Left colon (tissue), 2 donors: ENCODE measurements at regions not wholly inside any gene's neighbourhood (a gene's known extent, or its start where the extent isn't known, plus 50 kb on each side); places are given as distances from the start of the nearest gene placed in this dataset.
A peak's percentile ranks its signal among the peaks of the same experiment; 100 is the strongest.
"Not testable (repeated sequence)": the region's sequence is repeated elsewhere in the genome, so short reads cannot be mapped to it uniquely, and the experiment has no call there.

Experiments used
- ATAC-seq: fragments of 200-7000 bp; cut with Tn5 transposase; one replicate; pipeline ENCODE4 v1.9.1; 2020; ENCODE audit warnings: mild to moderate bottlenecking, moderate library complexity
- DNase-seq, 2 donors: peaks; one replicate each; pipeline ENCODE4 v3.0.0-alpha.2; 2020
- intact Hi-C, 2 donors: fragments of 100-400 bp; cut with DNase I in 1 of 2; cut with micrococcal nuclease in 1 of 2; formaldehyde crosslinking; loops; one replicate each; pipeline versions ENCODE4 v1.11.2 to v1.14.0; 2022; cut with DNase I, micrococcal nuclease
- donor health status: DM: no; HTN: no; CAD: no.
- donor health status: DM: yes; HTN: yes; CAD: no.

- ATAC-seq = no peak
- DNase-seq = no peak
- intact Hi-C loops = no loop called here
These were observed 372.1 kb downstream of the DTWD2 start for GRCh38 chr5:118616281-118616680.

DNA sequence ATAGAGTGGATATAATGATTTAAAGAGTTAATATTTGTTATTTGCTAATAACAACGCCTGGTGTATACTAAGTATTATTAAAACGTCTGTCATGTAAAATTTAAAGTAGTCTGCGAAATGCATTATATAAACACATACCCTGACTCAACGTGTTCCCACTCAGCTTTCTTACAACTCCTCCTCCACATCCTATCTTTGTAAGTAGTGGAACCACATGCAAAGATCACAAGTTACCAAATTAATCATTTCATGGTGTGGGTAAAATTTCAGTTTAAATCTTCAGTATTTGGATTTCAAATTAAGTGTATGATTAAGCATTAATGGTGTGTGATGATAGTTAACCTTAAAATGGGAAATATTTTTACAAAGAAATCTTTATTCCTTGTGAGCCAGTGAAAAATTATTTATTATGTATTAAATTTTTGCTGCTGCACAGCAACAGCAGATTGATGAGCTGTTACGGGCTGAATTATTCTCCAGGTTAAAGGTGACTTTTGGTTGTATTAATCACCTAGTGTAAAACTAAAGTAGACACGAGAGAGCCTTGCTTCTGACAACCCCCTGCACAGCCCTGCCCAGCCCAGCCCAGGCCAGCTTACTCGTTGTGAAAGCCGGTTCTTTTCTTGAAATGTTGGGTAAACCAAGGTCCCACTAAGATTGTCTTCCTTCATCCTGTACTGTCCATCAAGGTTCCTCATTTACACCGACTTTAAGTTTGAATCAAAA is 373.5 kb downstream of the DTWD2 start:
- ATAC-seq (no peak), DNase-seq (no peak)
- intact Hi-C loops = no loop called here

GRCh38 chr5:118611332-118611945 is 376.9 kb downstream of the DTWD2 start:
- intact Hi-C loops = no loop called here
- DNase-seq (peak in 1 of 2 donors; percentile 3), ATAC-seq (peak; percentile 53)

DNA sequence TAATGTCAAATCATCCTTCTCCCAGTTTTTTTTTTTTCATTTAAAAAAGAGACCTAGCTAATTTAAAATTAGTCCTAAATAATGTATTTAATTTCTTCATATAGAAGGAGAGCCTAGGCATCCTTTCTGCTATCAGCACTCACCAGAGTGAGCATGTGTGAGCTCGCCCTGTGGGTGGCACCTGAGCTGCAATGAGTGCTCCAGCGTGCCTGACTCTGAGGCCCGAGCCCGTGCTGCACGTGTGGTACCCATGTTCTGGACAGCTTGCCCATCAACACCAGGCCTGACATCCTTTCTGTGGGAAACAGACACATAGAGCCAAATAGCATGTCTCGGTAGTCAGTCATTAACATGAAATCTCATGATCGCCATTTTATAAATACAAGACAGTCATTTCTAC is 381.4 kb downstream of the DTWD2 start:
- DNase-seq (no peak), ATAC-seq (no peak)
- intact Hi-C loops = no loop called here

- intact Hi-C loops = no loop called here
- DNase-seq (no peak), ATAC-seq (no peak)
These were observed 382.6 kb downstream of the DTWD2 start for GRCh38 chr5:118605761-118606160.

DNA sequence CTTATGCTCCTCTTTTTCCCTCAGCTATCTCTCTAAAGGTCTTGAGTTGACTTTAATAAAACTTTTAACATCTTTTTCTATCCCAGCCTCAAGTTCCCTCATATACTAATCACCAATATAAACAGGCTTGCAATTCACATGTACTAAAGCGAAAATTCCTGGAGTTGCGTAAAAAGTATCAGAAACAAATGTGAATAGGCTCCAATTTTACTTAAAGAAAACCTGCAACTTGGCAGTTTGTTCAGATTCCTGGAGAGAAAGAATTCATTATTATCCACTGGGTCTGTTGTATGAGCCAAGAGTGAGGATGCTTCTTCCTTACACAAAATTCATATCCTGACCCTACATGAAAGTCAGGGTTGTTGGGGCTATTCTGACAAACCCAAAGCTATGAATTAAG is 384.2 kb downstream of the DTWD2 start:
- DNase-seq (no peak), ATAC-seq (no peak)
- intact Hi-C loops = no loop called here

GRCh38 chr5:118603278-118603677 is 385.1 kb downstream of the DTWD2 start:
- intact Hi-C loops = no loop called here
- ATAC-seq (no peak), DNase-seq (no peak)

DNA sequence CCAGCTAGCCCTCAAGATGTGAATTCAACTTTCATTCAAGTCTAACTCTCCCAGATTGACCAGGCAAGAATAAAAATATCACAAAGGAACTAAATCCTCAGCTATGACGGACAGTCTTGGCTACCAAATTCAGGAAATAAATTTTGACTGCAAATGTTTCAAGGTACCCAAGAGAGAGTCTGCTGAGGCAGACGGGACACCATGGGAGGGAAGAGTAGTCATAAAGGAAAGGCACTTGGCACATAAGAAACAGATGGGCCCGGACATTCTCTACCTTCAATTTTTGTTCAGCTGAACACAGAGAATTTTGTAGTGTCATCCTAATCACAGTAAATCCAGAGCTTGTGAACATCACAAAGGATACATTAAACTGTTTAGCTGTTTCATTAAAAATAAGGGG is 390.0 kb downstream of the DTWD2 start:
- intact Hi-C loops = no loop called here
- DNase-seq (no peak), ATAC-seq (no peak)

DNA sequence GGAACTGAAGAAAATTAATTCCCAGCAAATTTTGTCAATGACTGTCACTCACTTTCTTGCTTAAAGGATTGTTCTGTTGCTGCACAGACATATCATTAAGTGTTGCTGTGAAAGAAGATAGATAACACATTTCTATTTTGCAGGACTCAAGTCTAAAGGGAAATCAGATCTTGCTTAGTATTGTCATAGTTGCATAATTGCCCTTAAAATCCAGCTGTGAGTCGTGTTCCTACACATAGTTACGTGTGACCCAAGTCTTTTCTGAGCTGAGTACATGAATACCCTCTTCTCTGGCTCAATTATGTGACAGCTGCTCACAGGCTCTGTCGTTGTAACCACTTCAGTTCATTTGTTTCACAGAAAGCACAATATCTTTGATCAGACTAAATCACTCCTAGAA is 390.8 kb downstream of the DTWD2 start:
- DNase-seq (no peak), ATAC-seq (no peak)
- intact Hi-C loops = no loop called here

DNA sequence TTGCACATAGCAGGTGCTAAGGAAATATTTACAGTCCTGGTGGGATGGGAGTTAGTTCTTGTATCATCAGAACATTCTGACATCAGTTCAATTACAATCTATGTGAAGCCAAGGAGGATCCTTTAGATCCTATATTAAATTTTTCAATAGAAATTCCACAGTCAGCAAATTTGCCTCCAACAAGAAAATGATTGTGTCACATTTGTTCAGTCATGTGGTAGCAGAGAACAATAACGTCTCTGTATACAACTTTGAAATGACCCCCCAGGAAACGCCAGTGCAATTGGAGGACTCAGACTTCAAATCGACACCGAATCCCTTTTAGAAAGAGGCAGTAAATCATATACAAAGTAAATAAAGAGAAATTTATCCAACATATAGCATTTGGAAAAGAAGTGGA is 392.1 kb downstream of the DTWD2 start:
- intact Hi-C loops = no loop called here
- ATAC-seq (no peak), DNase-seq (no peak)

DNA sequence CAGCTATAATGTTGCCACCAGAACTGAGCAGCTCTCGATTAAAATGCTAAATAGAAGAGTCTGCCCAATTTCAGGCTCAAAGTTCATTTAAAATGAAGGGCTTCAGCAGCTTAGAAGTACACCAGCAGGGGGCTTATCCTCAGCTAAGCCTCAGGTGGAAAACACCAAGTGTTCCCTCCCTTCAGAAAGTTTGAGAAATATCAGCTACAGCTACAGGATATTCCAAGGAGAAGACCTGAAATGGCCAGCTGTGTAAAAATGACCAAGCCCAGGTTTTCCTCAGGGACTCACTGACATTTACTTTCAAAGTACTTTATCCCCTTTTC is 395.4 kb downstream of the DTWD2 start:
- no peak for DNase-seq
- intact Hi-C loops = no loop called here
- ATAC-seq = no peak

DNA sequence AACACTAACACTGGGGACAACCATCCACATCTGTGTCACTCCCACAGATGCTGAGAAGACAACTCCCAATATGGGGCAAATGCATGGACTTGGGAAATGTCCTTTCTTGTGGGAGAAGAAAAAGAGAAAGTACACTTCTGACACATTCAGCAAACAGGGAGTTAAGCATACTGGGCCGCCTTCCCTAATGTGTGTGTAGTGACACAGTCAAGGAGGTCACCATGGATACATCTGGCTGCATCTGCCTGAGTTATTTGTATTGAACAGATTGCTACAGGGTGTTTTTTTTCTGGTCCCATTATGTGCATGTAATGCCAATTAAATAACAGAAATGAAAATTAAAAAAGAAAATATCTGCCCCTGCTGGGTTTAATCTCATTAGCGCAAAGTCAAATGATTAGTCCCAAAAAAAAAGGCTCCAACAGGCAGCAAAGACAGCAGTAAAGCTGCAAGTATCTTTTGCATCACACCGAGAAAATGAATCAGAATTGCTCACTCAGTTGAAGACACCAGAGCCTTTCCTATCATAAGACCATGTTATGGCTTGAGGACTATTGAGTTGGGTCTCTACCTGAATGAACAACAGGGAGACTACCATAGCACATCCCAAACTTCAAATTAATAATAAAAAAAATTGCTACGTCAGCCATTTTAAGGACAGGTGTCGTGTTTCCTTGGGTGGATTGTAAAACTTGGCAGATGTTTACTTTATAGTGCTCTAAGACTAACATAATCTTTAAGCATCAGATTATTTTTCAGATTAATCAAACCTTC is 395.9 kb downstream of the DTWD2 start:
- intact Hi-C loops = no loop called here

DNA sequence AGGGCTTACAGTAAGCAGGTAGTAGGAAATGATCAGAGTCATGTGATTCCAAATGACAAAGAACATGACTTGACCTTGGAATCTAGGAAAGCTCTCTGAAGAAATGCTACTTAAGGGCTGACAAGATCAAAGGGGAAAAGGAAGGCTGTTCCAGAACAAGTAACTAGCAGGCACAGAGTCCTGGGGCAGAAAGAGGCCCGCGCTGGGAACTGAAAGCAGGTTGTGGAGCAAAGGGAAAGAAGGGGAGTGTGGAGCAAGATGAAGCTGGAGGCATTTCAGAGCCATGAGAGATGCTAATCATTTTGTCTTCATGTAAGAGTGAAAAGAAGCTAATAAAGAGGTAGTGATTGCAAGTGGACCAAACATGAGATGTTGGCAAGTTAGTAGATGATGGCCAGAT is 397.5 kb downstream of the DTWD2 start:
- DNase-seq (no peak), ATAC-seq (no peak)
- intact Hi-C loops = no loop called here

More for the DNA sequence above, 395.9 kb downstream of the DTWD2 start:
- DNase-seq (no peak), ATAC-seq (no peak)

- ATAC-seq (no peak), DNase-seq (no peak)
- intact Hi-C loops = no loop called here
These were observed 407.4 kb downstream of the DTWD2 start for GRCh38 chr5:118580949-118581348.

DNA sequence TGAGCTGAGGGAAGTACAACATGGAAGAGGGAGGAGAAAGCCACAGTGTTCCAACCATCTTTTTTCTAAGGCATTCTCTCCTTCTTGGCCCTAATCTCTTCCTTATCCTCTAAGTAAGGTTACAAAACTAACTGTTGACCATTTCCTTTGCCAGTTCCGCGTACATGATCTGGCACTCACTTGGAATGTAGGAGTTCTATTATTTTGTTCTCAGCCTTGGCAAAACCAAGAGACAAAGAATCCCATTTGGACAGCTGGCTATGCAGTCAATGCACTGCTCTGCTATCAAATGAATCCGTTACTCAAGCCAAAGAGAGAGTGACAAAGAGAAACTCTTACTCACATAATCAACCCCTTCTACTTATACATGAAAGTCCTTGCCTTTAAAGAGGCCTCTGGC is 410.3 kb downstream of the DTWD2 start:
- ATAC-seq (no peak), DNase-seq (no peak)
- intact Hi-C loops = no loop called here

- ATAC-seq (no peak), DNase-seq (no peak)
- intact Hi-C loops = no loop called here
These were observed 410.7 kb downstream of the DTWD2 start for GRCh38 chr5:118577621-118578020.

DNA sequence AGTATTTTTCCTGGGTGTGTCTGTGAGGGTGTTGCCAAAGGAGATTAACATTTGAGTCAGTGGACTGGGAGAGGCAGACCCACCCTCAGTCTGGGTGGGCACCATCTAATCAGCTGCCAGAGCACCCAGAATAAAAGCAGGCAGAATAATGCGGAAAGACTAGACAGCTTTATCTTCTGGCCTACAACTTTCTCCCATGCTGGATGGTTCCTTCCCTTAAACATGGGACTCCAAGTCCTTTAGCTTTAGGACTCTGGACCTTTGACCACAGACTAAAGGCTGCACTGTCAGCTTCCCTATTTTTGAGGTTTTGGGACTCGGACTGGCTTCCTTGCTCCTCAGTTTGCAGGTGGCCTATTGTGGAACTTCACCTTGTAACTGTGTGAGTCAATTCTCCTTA is 418.1 kb downstream of the DTWD2 start:
- intact Hi-C loops, ATAC-seq, DNase-seq: not testable (repeated sequence)

DNA sequence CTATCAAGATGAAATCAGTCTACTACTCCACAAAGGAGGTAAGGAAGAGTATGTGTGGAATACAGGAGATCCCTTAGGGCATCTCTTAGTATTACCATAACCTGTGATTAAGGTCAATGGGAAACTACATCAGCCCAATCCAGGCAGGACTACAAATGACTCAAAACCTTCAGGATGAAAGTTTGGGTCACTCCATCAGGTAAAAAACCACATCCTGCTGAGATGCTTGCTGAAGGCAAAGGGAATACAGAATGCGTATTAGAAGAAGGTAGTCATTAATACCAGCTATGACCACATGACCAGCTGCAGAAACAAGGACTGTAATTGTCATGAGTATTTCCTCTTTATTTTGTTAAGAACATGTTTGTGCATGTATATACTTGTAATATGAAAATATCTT is 418.8 kb downstream of the DTWD2 start:
- intact Hi-C loops, DNase-seq, ATAC-seq: not testable (repeated sequence)

- no peak for ATAC-seq
- no peak for DNase-seq
- intact Hi-C loops = no loop called here
These were observed 422.9 kb downstream of the DTWD2 start for GRCh38 chr5:118565335-118565971.

- intact Hi-C loops = no loop called here
- ATAC-seq (no peak), DNase-seq (no peak)
These were observed 426.4 kb downstream of the DTWD2 start for GRCh38 chr5:118561971-118562370.
